SK-N-SH treated with all-trans-retinoic acid at 6 μM for 48 hours (cell line): ENCODE measurements at regions not wholly inside any gene's neighbourhood (a gene's known extent, or its start where the extent isn't known, plus 50 kb on each side); places are given as distances from the start of the nearest gene placed in this dataset.

ENCODE experiments used
- CSRNP3 ChIP-seq: fragments of 250-450 bp; sonication (Bioruptor Pico); IDR thresholded peaks from 2 replicates; pipeline ENCODE4 v1.5.1; 2021; ENCODE audit warnings: mild to moderate bottlenecking, moderate library complexity
- PATZ1 ChIP-seq: fragments of 250-450 bp; sonication (Bioruptor Pico); IDR thresholded peaks from 2 replicates; pipeline ENCODE4 v1.8.0; 2020; ENCODE audit warnings: mild to moderate bottlenecking, moderate library complexity, borderline replicate concordance
- PPARA ChIP-seq: fragments of 250-450 bp; sonication (Bioruptor Pico); IDR thresholded peaks from 2 replicates; pipeline ENCODE4 v1.5.0; 2020; ENCODE audit warnings: mild to moderate bottlenecking, borderline replicate concordance
- RARB ChIP-seq: fragments of 250-450 bp; sonication (Bioruptor Pico); IDR thresholded peaks from 2 replicates; pipeline ENCODE4 v1.8.0; 2021; ENCODE audit warnings: mild to moderate bottlenecking, moderate library complexity
- TCF4 ChIP-seq: fragments of 250-450 bp; sonication (Bioruptor Pico); IDR thresholded peaks from 2 replicates; pipeline ENCODE4 v1.8.0; 2021; ENCODE audit warnings: mild to moderate bottlenecking, moderate library complexity, borderline replicate concordance
- TOX ChIP-seq: fragments of 250-450 bp; sonication (Bioruptor Pico); IDR thresholded peaks from 2 replicates; pipeline ENCODE4 v1.8.0; 2021; ENCODE audit warnings: mild to moderate bottlenecking, moderate library complexity, borderline replicate concordance
- ZNF8 ChIP-seq: fragments of 450-650 bp; formaldehyde crosslinking; IDR thresholded peaks from 2 replicates; pipeline ENCODE4 v1.5.0; 2020; ENCODE audit warnings: mild to moderate bottlenecking, moderate library complexity

GRCh38 chr12:13436696-13437391 lies 240.3 kb downstream of the EMP1 start:
- TF ChIP-seq ZNF8 = no peak
- TF ChIP-seq TOX (CRISPR knock-in tag) = no peak
- no peak for TF ChIP-seq PATZ1 (CRISPR knock-in tag)
- no peak for TF ChIP-seq CSRNP3 (CRISPR knock-in tag)
- no peak for TF ChIP-seq RARB (CRISPR knock-in tag)
- TF ChIP-seq PPARA (CRISPR knock-in tag) = no peak
- TF ChIP-seq TCF4 (CRISPR knock-in tag) = no peak
